KMS-11 (cell line): ENCODE measurements at regions not wholly inside any gene's neighbourhood (a gene's known extent, or its start where the extent isn't known, plus 50 kb on each side); places are given as distances from the start of the nearest gene placed in this dataset.
"Not testable (repeated sequence)": the region's sequence is repeated elsewhere in the genome, so short reads cannot be mapped to it uniquely, and the experiment has no call there.

ENCODE experiments used
- H2AFZ ChIP-seq: fragments of 200-600 bp; sonication (generic); 2 replicates; pipeline ENCODE4 v1.6.1; 2016; ENCODE audit warnings: antibody characterized with exemption, mixed run types, low read depth
- H3K27ac ChIP-seq: fragments of 200-600 bp; sonication (generic); 2 replicates; pipeline ENCODE4 v1.6.1; 2016; ENCODE audit warnings: mild to moderate bottlenecking, mixed run types
- H3K27me3 ChIP-seq: fragments of 200-600 bp; sonication (generic); 2 replicates; pipeline ENCODE4 v1.6.1; 2017; ENCODE audit warnings: mild to moderate bottlenecking, low read depth, mixed run types, moderate library complexity; ENCODE audit not compliant: insufficient read depth
- H3K36me3 ChIP-seq: fragments of 200-600 bp; sonication (generic); 2 replicates; pipeline ENCODE4 v1.6.1; 2017; ENCODE audit warnings: mild to moderate bottlenecking, mixed run types; ENCODE audit not compliant: insufficient read depth
- H3K4me1 ChIP-seq: fragments of 200-600 bp; sonication (generic); 2 replicates; pipeline ENCODE4 v1.6.1; 2016; ENCODE audit warnings: mild to moderate bottlenecking, low read depth, mixed run types; ENCODE audit not compliant: poor library complexity, severe bottlenecking
- H3K4me2 ChIP-seq: fragments of 200-600 bp; sonication (generic); 2 replicates; pipeline ENCODE4 v1.7.0; 2016; ENCODE audit warnings: mild to moderate bottlenecking, mixed run types
- H3K4me3 ChIP-seq: fragments of 200-600 bp; sonication (generic); IDR thresholded peaks from 2 replicates; pipeline ENCODE4 v1.6.1; 2017; ENCODE audit warnings: low read depth, low read length, mixed read lengths; ENCODE audit not compliant: insufficient read depth
- H3K79me2 ChIP-seq: fragments of 200-600 bp; sonication (generic); 2 replicates; pipeline ENCODE4 v1.6.1; 2016; ENCODE audit warnings: low read depth, mixed run types; ENCODE audit not compliant: insufficient read depth
- H3K9ac ChIP-seq: fragments of 200-600 bp; sonication (generic); 2 replicates; pipeline ENCODE4 v1.6.1; 2016; ENCODE audit warnings: mild to moderate bottlenecking, mixed run types
- H4K20me1 ChIP-seq: fragments of 200-600 bp; sonication (generic); 2 replicates; pipeline ENCODE4 v1.6.1; 2016; ENCODE audit warnings: mild to moderate bottlenecking, mixed run types; ENCODE audit not compliant: insufficient read depth
- TF ChIP-seq, protein P1 (sequence below): fragments of 200-600 bp; sonication (generic); conservative IDR thresholded peaks from 2 replicates; pipeline ENCODE4 v1.6.1; 2017; ENCODE audit warnings: low read depth, mild to moderate bottlenecking, antibody characterized with exemption, low read length, moderate library complexity, mixed read lengths

DNA sequence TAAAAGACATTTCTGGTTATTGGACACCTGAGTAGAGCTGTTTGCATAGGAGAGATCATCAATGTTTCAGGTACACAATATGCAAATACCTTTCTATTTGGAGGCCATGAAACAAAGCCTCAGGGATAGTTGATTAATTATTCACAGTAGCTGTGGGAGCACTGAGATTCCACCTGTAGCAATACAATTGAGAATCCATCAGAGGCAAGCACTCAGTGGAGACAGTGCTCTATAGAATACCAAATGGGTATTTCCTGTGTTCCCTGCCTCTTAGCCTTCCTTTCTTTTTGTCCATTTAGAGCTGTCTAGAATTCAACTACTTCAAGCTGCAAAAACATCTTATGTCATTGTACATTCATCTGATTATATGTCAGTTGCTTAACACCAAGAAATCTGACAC, 1754.0 kb upstream of the ACO1 start:
- H3K79me2 ChIP-seq = no peaks in the 10 kb centered on the region
- no peaks in the 10 kb centered on the region for H3K27me3 ChIP-seq
- no peak overlapping the region for H3K4me3 ChIP-seq
- H3K27ac ChIP-seq = no peak overlapping the region
- H3K4me2 ChIP-seq = no peak overlapping the region
- H2AFZ ChIP-seq = no peak overlapping the region
- H4K20me1 ChIP-seq = no peaks in the 10 kb centered on the region
- TF ChIP-seq, protein P1, sequence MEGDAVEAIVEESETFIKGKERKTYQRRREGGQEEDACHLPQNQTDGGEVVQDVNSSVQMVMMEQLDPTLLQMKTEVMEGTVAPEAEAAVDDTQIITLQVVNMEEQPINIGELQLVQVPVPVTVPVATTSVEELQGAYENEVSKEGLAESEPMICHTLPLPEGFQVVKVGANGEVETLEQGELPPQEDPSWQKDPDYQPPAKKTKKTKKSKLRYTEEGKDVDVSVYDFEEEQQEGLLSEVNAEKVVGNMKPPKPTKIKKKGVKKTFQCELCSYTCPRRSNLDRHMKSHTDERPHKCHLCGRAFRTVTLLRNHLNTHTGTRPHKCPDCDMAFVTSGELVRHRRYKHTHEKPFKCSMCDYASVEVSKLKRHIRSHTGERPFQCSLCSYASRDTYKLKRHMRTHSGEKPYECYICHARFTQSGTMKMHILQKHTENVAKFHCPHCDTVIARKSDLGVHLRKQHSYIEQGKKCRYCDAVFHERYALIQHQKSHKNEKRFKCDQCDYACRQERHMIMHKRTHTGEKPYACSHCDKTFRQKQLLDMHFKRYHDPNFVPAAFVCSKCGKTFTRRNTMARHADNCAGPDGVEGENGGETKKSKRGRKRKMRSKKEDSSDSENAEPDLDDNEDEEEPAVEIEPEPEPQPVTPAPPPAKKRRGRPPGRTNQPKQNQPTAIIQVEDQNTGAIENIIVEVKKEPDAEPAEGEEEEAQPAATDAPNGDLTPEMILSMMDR = no peak
- H3K9ac ChIP-seq = no peak overlapping the region
- no peaks in the 10 kb centered on the region for H3K36me3 ChIP-seq
- H3K4me1 ChIP-seq = no peaks in the 10 kb centered on the region

DNA sequence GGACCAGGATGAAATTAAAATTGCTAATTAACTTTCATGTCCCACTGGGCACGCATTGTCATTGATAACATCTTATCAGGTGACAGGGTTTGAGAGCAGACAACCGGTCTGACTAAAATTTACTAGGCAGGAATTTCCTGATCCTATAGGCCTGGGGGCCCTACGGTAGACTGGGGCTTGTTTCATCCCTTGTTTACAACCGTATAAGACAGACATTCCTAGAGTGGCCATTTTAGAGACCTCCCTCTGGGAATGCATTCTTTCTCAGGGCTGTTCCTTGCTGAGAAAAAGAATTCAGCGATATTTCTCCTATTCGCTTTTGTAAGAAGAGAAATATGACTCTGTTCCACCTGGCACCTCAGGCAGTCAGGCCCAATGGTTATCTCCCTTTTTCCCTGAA, 1737.8 kb upstream of the ACO1 start:
- H3K27me3 ChIP-seq, H3K4me2 ChIP-seq, H3K4me1 ChIP-seq, H3K9ac ChIP-seq, H2AFZ ChIP-seq, H3K27ac ChIP-seq, H4K20me1 ChIP-seq, H3K36me3 ChIP-seq, H3K4me3 ChIP-seq, H3K79me2 ChIP-seq: not testable (repeated sequence)

DNA sequence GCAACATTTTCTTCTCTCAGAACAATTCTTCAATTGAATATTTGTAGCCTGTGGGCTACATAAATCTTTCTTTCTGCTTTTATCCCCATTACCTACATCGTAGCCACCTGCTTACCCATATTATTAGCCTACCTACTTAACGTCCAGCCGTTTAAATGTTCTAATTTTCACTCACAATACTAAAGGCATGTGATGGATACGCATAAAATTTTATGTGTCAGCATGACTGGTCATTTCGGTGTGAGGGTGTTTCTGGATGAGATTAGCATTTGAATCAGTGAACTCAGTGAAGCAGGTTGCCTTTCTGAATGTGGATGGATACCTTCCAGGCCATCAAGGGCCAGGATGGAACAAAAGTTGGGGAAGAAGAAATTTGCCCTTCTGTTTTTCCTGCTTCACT, 1722.5 kb upstream of the ACO1 start:
- Histone ChIP-seq H3K9ac (no peak overlapping the region), H3K4me3 (no peak overlapping the region), H4K20me1 (no peaks in the 10 kb centered on the region), H3K36me3 (no peaks in the 10 kb centered on the region), H3K27me3 (no peaks in the 10 kb centered on the region), H3K4me2 (no peak overlapping the region), H3K4me1 (no peaks in the 10 kb centered on the region), H3K79me2 (no peaks in the 10 kb centered on the region), H2AFZ (no peak overlapping the region), H3K27ac (no peak overlapping the region)
- TF ChIP-seq, protein P1 = no peak

GRCh38 chr9:30670805-30671562, 1713.5 kb upstream of the ACO1 start:
- Histone ChIP-seq H3K4me1 (peaks cover under 1% of the 10 kb centered on the region), H2AFZ (no peak overlapping the region), H3K36me3 (no peaks in the 10 kb centered on the region), H3K4me2 (no peak overlapping the region), H3K9ac (no peak overlapping the region), H3K79me2 (no peaks in the 10 kb centered on the region), H3K27ac (no peak overlapping the region), H4K20me1 (no peaks in the 10 kb centered on the region), H3K4me3 (no peak overlapping the region), H3K27me3 (no peaks in the 10 kb centered on the region)
- TF ChIP-seq, protein P1 = no peak

GRCh38 chr9:30673132-30673531, 1711.3 kb upstream of the ACO1 start:
- Histone ChIP-seq H3K4me1 (peaks cover 5% of the 10 kb centered on the region), H3K27me3 (no peaks in the 10 kb centered on the region), H3K4me2 (no peak overlapping the region), H3K36me3 (no peaks in the 10 kb centered on the region), H3K27ac (no peak overlapping the region), H3K9ac (no peak overlapping the region), H3K79me2 (no peaks in the 10 kb centered on the region), H4K20me1 (no peaks in the 10 kb centered on the region), H3K4me3 (no peak overlapping the region), H2AFZ (no peak overlapping the region)
- TF ChIP-seq, protein P1 = no peak
